ENCODE measurements at regions not wholly inside any gene's neighbourhood (a gene's known extent, or its start where the extent isn't known, plus 50 kb on each side); places are given as distances from the start of the nearest gene placed in this dataset.
"Not testable (repeated sequence)": the region's sequence is repeated elsewhere in the genome, so short reads cannot be mapped to it uniquely, and the experiment has no call there.

GRCh38 chr2:144004742-144005141 is 515.2 kb downstream of the ZEB2 start:
- TF ChIP-seq, protein P1, sequence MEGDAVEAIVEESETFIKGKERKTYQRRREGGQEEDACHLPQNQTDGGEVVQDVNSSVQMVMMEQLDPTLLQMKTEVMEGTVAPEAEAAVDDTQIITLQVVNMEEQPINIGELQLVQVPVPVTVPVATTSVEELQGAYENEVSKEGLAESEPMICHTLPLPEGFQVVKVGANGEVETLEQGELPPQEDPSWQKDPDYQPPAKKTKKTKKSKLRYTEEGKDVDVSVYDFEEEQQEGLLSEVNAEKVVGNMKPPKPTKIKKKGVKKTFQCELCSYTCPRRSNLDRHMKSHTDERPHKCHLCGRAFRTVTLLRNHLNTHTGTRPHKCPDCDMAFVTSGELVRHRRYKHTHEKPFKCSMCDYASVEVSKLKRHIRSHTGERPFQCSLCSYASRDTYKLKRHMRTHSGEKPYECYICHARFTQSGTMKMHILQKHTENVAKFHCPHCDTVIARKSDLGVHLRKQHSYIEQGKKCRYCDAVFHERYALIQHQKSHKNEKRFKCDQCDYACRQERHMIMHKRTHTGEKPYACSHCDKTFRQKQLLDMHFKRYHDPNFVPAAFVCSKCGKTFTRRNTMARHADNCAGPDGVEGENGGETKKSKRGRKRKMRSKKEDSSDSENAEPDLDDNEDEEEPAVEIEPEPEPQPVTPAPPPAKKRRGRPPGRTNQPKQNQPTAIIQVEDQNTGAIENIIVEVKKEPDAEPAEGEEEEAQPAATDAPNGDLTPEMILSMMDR (conservative IDR thresholded peaks at IDR 0.05) = no peak
- no peak overlapping the region for H3K27ac ChIP-seq

DNA sequence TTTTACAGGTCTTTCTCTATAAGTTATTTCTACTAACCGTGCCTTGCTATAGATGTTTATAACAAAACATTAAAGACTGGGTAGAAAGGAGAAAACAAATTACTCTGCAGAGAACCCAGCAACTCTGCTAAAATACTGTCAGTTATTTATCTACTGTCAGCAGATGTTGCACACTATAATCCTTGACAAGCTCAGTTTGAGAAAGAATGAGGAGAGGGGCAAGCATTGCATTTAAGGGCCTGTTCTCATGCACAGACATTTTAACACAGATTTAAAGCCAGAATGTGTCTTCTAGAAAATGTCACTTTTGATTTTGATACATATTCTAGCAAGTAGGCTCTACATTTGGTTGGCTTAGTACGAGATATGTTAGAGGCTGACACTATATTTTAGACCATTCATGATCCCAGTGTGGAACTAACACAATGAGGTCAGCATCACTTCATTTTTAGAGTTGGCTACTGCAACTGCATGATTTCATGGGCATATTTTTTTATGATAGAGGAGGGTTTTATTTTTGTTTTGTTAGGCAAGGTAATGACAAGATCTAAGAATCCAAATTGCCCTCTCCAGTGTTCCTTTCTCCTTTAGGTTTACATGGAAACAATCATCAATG is 516.4 kb downstream of the ZEB2 start:
- no peak overlapping the region for H3K27ac ChIP-seq
- TF ChIP-seq, protein P1 (conservative IDR thresholded peaks at IDR 0.05) = no peak

DNA sequence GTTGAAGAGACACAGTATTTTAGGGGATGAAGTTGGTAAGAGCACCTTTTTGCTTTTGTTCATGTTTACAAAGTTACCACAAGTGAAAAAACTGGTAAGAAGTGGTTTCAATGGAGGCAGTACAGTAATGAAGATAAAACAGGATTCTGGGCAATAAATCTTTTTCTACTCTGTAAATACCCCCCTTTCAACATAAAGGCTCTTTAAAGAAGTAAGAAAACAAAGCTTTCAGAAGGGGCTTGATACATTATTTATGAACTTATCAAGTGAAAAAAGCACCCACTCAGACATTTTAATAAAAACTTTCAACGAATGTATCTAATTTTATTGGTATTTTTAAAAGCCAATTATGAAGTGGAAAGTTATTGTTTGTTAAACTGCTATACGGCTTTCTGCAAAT is 522.9 kb downstream of the ZEB2 start:
- TF ChIP-seq, protein P1 (conservative IDR thresholded peaks at IDR 0.05) = no peak

DNA sequence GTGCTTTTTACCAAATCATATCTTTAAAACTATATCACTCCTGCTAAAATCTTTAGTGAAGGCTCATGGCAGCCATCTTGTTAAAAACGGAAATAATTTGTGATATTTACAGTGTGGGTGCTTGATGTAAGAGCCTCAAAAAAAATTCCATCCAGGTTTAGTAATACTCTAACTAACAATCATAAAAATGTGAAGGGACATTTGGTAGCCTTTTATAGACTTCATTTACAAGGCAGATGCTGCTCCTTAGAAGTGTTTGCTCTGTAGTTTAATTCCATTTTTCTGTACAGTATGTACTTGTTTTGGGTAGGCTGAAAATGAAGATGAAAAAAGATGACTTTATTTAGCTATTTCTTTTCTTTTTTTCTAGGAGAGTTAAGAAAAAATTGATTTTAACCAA is 525.0 kb downstream of the ZEB2 start:
- TF ChIP-seq, protein P1 (conservative IDR thresholded peaks at IDR 0.05) = no peak
- no peak overlapping the region for H3K27ac ChIP-seq

More for the DNA sequence above, 522.9 kb downstream of the ZEB2 start:
- no peak overlapping the region for H3K27ac ChIP-seq

DNA sequence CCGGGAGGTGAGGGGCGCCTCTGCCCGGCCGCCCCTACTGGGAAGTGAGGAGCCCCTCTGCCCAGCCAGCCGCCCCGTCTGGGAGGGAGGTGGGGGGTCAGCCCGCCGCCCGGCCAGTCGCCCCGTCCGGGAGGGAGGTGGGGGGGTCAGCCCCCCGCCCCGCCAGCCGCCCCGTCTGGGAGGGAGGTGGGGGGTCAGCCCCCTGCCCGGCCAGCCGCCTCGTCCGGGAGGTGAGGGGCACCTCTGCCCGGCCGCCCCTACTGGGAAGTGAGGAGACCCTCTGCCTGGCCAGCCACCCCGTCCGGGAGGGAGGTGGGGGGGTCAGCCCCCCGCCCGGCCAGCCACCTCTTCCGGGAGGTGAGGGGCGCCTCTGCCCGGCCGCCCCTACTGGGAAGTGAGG is 528.3 kb downstream of the ZEB2 start:
- H3K27ac ChIP-seq = not testable (repeated sequence)

GRCh38 chr2:143988082-143988481 is 531.8 kb downstream of the ZEB2 start:
- H3K27ac ChIP-seq = no peak overlapping the region
- TF ChIP-seq, protein P1 (conservative IDR thresholded peaks at IDR 0.05) = no peak

GRCh38 chr2:143981428-143981827 is 538.5 kb downstream of the ZEB2 start:
- TF ChIP-seq, protein P1 (conservative IDR thresholded peaks at IDR 0.05) = no peak
- no peak overlapping the region for H3K27ac ChIP-seq

- TF ChIP-seq, protein P1 (conservative IDR thresholded peaks at IDR 0.05) = no peak
- no peak overlapping the region for H3K27ac ChIP-seq
Observed at GRCh38 chr2:143977356-143977755, 542.6 kb downstream of the ZEB2 start.

All from VCaP (cell line).